ENCODE measurements at regions not wholly inside any gene's neighbourhood (a gene's known extent, or its start where the extent isn't known, plus 50 kb on each side); places are given as distances from the start of the nearest gene placed in this dataset.

DNA sequence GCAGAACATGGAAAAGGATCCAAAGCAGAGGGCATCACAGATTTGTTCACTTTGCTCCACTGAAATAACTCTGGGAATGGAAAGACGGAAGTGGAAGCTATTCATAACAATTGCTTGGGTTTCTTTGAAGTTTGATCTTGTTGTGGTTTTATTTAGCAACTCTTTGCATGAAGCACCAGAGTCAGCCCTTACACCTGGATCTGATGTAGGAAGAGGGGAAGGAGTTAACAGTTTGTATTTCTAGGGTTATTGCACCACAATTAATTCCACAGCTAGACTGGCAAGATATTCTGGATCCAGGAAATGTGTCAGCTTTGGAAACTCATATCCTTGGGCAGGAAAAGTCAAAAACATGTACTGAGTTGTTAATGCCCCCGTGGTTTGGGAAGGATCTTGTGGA is 1143.4 kb downstream of the CNTNAP5 start:
- ChIA-PET POLR2A (no interaction called here), CTCF (no interaction called here)
- Mint-ChIP-seq H3K27me3 (ENCODE audit: low read depth) (peaks cover under 1% of the 10 kb centered on the region; the same call in 1 of the 2 replicates), H3K27ac (no peak overlapping the region), H3K4me1 (peaks cover 5% of the 10 kb centered on the region), H3K9me3 (peaks cover 25% of the 10 kb centered on the region), H3K4me3 (no peak overlapping the region), H3K36me3 (peaks cover 12% of the 10 kb centered on the region)
- ATAC-seq, result no peak
- TF ChIP-seq IRF2 (CRISPR knock-in tag; IDR thresholded peaks at IDR 0.05; ENCODE audit: borderline replicate concordance, low read depth), result no peak
- TF ChIP-seq, protein P1, sequence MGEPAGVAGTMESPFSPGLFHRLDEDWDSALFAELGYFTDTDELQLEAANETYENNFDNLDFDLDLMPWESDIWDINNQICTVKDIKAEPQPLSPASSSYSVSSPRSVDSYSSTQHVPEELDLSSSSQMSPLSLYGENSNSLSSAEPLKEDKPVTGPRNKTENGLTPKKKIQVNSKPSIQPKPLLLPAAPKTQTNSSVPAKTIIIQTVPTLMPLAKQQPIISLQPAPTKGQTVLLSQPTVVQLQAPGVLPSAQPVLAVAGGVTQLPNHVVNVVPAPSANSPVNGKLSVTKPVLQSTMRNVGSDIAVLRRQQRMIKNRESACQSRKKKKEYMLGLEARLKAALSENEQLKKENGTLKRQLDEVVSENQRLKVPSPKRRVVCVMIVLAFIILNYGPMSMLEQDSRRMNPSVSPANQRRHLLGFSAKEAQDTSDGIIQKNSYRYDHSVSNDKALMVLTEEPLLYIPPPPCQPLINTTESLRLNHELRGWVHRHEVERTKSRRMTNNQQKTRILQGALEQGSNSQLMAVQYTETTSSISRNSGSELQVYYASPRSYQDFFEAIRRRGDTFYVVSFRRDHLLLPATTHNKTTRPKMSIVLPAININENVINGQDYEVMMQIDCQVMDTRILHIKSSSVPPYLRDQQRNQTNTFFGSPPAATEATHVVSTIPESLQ (CRISPR knock-in tag; IDR thresholded peaks at IDR 0.05), result no peak
- TF ChIP-seq, protein P2, sequence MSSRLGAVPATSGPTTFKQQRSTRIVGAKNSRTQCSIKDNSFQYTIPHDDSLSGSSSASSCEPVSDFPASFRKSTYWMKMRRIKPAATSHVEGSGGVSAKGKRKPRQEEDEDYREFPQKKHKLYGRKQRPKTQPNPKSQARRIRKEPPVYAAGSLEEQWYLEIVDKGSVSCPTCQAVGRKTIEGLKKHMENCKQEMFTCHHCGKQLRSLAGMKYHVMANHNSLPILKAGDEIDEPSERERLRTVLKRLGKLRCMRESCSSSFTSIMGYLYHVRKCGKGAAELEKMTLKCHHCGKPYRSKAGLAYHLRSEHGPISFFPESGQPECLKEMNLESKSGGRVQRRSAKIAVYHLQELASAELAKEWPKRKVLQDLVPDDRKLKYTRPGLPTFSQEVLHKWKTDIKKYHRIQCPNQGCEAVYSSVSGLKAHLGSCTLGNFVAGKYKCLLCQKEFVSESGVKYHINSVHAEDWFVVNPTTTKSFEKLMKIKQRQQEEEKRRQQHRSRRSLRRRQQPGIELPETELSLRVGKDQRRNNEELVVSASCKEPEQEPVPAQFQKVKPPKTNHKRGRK (CRISPR knock-in tag; IDR thresholded peaks at IDR 0.05; ENCODE audit: borderline replicate concordance), result no peak
- no peak for DNase-seq (ENCODE audit: low spot score)

DNA sequence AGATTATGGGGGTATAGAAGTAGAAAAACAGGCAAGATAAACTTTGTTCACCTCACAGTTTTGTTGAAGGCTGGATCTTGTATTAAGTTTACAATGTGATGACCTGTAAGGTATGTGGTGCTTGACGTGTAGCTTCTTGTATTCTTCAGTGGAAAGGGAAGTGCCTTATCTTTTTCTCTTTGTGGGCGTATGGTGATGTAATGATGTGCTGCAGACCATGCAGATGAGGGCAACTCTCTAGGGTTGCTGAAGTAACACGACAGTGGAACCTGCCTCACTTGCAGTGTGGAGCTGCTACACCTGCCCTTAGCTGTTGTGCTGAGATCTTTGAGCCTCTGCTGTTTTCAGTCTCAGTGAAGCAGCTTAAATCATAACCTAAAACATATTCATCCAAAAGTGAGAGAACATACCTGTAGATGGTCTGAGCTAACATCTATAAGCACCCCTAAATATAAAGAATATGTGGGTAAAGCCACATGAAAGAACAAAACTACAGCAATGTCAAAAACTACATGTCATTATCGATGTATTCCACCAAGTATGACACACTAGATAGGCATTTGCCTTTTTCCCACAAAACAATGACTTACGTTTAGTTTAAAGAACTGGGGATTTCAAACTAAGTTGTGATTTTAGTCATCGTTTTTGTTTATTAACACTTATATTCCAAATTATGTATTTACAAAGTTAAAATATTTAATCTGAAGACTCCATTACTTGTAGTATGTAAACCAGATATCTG is 1144.1 kb downstream of the CNTNAP5 start:
- H3K4me3 Mint-ChIP-seq, result no peak overlapping the region
- DNase-seq (ENCODE audit: low spot score) (no peak), ATAC-seq (no peak)
- H3K36me3 Mint-ChIP-seq, result peaks cover 17% of the 10 kb centered on the region
- peaks cover 3% of the 10 kb centered on the region; the same call in 1 of the 2 replicates for H3K27me3 Mint-ChIP-seq (ENCODE audit: low read depth)
- H3K9me3 Mint-ChIP-seq, result peaks cover 29% of the 10 kb centered on the region
- CTCF ChIA-PET, result no interaction called here
- POLR2A ChIA-PET, result no interaction called here
- H3K4me1 Mint-ChIP-seq, result peaks cover 5% of the 10 kb centered on the region
- H3K27ac Mint-ChIP-seq, result no peak overlapping the region; the same call in 1 of the 2 replicates
- TF ChIP-seq ZNF138 (CRISPR knock-in tag; conservative IDR thresholded peaks at IDR 0.05) (no peak), IRF2 (CRISPR knock-in tag; IDR thresholded peaks at IDR 0.05; ENCODE audit: borderline replicate concordance, low read depth) (no peak)
- TF ChIP-seq, protein P3, sequence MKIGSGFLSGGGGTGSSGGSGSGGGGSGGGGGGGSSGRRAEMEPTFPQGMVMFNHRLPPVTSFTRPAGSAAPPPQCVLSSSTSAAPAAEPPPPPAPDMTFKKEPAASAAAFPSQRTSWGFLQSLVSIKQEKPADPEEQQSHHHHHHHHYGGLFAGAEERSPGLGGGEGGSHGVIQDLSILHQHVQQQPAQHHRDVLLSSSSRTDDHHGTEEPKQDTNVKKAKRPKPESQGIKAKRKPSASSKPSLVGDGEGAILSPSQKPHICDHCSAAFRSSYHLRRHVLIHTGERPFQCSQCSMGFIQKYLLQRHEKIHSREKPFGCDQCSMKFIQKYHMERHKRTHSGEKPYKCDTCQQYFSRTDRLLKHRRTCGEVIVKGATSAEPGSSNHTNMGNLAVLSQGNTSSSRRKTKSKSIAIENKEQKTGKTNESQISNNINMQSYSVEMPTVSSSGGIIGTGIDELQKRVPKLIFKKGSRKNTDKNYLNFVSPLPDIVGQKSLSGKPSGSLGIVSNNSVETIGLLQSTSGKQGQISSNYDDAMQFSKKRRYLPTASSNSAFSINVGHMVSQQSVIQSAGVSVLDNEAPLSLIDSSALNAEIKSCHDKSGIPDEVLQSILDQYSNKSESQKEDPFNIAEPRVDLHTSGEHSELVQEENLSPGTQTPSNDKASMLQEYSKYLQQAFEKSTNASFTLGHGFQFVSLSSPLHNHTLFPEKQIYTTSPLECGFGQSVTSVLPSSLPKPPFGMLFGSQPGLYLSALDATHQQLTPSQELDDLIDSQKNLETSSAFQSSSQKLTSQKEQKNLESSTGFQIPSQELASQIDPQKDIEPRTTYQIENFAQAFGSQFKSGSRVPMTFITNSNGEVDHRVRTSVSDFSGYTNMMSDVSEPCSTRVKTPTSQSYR (CRISPR knock-in tag; IDR thresholded peaks at IDR 0.05), result no peak

DNA sequence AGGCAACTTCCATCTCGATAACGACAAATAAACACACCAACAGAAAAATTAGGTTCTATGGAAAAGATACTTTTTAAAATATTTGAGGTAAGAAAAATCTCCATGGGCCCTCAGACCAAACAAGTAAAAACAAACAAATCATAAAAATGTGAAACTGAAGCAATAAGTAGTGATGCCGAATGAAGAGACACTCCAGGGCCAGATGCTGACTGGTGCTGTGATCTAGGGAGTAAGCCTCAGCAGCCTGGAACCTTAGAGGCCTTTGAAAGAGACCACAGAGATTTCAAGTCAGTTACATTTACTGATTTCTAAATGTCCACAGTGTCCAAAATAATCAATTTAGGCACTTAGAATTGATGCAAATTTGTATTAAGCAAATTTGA is 1144.7 kb downstream of the CNTNAP5 start:
- ChIA-PET CTCF (no interaction called here), POLR2A (no interaction called here)
- DNase-seq (ENCODE audit: low spot score) (no peak), ATAC-seq (no peak)
- Mint-ChIP-seq H3K27me3 (ENCODE audit: low read depth) (peaks cover 3% of the 10 kb centered on the region; the same call in 1 of the 2 replicates), H3K4me1 (peaks cover 5% of the 10 kb centered on the region), H3K36me3 (peaks cover 23% of the 10 kb centered on the region), H3K9me3 (peaks cover 34% of the 10 kb centered on the region), H3K27ac (no peak overlapping the region), H3K4me3 (no peak overlapping the region)
- TF ChIP-seq RORB (CRISPR knock-in tag; IDR thresholded peaks at IDR 0.05) (no peak), IRF2 (CRISPR knock-in tag; IDR thresholded peaks at IDR 0.05; ENCODE audit: borderline replicate concordance, low read depth) (no peak)
- TF ChIP-seq, protein P4, sequence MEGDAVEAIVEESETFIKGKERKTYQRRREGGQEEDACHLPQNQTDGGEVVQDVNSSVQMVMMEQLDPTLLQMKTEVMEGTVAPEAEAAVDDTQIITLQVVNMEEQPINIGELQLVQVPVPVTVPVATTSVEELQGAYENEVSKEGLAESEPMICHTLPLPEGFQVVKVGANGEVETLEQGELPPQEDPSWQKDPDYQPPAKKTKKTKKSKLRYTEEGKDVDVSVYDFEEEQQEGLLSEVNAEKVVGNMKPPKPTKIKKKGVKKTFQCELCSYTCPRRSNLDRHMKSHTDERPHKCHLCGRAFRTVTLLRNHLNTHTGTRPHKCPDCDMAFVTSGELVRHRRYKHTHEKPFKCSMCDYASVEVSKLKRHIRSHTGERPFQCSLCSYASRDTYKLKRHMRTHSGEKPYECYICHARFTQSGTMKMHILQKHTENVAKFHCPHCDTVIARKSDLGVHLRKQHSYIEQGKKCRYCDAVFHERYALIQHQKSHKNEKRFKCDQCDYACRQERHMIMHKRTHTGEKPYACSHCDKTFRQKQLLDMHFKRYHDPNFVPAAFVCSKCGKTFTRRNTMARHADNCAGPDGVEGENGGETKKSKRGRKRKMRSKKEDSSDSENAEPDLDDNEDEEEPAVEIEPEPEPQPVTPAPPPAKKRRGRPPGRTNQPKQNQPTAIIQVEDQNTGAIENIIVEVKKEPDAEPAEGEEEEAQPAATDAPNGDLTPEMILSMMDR (IDR thresholded peaks at IDR 0.05), result no peak
- TF ChIP-seq, protein P5, sequence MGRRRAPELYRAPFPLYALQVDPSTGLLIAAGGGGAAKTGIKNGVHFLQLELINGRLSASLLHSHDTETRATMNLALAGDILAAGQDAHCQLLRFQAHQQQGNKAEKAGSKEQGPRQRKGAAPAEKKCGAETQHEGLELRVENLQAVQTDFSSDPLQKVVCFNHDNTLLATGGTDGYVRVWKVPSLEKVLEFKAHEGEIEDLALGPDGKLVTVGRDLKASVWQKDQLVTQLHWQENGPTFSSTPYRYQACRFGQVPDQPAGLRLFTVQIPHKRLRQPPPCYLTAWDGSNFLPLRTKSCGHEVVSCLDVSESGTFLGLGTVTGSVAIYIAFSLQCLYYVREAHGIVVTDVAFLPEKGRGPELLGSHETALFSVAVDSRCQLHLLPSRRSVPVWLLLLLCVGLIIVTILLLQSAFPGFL (CRISPR knock-in tag; IDR thresholded peaks at IDR 0.05; ENCODE audit: borderline replicate concordance), result no peak
- TF ChIP-seq, protein P6, sequence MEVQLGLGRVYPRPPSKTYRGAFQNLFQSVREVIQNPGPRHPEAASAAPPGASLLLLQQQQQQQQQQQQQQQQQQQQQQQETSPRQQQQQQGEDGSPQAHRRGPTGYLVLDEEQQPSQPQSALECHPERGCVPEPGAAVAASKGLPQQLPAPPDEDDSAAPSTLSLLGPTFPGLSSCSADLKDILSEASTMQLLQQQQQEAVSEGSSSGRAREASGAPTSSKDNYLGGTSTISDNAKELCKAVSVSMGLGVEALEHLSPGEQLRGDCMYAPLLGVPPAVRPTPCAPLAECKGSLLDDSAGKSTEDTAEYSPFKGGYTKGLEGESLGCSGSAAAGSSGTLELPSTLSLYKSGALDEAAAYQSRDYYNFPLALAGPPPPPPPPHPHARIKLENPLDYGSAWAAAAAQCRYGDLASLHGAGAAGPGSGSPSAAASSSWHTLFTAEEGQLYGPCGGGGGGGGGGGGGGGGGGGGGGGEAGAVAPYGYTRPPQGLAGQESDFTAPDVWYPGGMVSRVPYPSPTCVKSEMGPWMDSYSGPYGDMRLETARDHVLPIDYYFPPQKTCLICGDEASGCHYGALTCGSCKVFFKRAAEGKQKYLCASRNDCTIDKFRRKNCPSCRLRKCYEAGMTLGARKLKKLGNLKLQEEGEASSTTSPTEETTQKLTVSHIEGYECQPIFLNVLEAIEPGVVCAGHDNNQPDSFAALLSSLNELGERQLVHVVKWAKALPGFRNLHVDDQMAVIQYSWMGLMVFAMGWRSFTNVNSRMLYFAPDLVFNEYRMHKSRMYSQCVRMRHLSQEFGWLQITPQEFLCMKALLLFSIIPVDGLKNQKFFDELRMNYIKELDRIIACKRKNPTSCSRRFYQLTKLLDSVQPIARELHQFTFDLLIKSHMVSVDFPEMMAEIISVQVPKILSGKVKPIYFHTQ (CRISPR knock-in tag; IDR thresholded peaks at IDR 0.05), result no peak
- TF ChIP-seq, protein P7, sequence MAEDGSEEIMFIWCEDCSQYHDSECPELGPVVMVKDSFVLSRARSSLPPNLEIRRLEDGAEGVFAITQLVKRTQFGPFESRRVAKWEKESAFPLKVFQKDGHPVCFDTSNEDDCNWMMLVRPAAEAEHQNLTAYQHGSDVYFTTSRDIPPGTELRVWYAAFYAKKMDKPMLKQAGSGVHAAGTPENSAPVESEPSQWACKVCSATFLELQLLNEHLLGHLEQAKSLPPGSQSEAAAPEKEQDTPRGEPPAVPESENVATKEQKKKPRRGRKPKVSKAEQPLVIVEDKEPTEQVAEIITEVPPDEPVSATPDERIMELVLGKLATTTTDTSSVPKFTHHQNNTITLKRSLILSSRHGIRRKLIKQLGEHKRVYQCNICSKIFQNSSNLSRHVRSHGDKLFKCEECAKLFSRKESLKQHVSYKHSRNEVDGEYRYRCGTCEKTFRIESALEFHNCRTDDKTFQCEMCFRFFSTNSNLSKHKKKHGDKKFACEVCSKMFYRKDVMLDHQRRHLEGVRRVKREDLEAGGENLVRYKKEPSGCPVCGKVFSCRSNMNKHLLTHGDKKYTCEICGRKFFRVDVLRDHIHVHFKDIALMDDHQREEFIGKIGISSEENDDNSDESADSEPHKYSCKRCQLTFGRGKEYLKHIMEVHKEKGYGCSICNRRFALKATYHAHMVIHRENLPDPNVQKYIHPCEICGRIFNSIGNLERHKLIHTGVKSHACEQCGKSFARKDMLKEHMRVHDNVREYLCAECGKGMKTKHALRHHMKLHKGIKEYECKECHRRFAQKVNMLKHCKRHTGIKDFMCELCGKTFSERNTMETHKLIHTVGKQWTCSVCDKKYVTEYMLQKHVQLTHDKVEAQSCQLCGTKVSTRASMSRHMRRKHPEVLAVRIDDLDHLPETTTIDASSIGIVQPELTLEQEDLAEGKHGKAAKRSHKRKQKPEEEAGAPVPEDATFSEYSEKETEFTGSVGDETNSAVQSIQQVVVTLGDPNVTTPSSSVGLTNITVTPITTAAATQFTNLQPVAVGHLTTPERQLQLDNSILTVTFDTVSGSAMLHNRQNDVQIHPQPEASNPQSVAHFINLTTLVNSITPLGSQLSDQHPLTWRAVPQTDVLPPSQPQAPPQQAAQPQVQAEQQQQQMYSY (CRISPR knock-in tag; IDR thresholded peaks at IDR 0.05), result no peak

Measured in WTC11 (cell line).